Epithelial cell of prostate (primary cell): ENCODE measurements at regions not wholly inside any gene's neighbourhood (a gene's known extent, or its start where the extent isn't known, plus 50 kb on each side); places are given as distances from the start of the nearest gene placed in this dataset.

Source experiments
- DNase-seq: peaks from one replicate; pipeline ENCODE4 v3.0.0-alpha.2; 2011; ENCODE audit warnings: low read depth, low spot score
- H3K27ac ChIP-seq: fragments of 450-650 bp; 2 replicates; pipeline ENCODE4 v1.5.1; 2017; ENCODE audit warnings: mild to moderate bottlenecking

DNA sequence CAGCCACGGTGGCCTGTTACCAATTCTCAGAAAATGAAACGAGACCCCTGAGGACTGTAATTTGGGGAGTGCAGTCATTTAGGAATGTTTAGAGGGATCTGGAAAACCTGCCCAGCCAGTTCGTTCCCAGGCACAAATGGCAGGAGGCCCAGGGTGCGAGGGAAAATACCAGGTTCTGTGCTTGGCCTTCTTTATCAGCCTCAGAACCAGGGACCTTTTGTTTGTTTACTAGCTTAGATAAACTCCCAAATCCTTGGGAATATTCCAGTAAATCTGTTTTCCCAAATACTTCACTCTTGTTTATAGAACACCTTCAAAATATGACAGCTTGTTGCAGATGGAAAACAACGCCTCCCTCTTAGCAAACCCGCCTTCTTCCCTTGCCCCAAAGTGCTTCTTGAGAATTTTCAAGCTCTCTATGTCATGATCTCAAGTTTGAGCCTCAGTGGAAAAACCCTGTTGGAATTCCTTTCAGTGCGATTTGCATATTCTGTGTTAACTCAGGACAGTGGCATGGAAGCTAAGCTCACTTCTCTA lies 400.3 kb upstream of the SMIM21 start:
- H3K27ac ChIP-seq: no peak overlapping the region
- no peak for DNase-seq

DNA sequence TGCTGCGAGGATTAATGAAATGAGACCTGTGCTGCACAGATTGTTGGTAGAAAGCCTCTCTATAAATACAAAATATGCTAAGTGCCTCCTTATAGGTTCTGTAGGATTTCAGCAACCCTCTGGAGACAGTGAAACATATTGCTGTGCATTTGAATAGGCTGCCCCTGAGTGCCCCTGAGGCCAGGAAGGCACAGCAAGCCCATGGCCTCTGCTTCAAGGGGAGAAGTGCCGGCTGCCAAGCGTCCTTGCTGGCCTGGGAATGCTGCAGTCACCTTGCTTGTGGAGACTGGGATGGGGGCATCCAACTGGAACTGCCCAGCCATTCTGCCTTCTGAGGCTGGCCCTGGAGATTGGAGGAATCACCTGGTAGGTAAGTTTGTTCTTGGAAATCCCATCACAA lies 397.2 kb upstream of the SMIM21 start:
- no peak for DNase-seq
- no peak overlapping the region for H3K27ac ChIP-seq

DNA sequence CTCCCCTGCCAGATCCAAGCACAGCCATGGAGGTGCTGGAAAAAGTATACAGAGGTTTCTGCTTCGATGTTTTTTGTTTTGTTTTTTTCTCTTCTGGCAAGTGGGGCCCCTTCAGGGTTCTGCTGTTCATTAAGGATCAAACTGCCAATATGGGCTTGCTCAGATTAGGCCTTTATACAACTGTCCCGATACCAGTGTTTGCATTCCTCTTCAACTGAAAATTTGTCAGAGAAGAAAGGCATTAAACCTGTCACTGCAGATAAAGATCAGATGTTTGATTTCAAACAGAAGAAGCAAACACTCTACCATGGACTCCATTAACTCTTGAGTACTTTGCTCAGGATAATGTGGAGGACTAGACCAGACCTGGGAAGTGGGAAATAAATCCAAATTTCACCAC lies 396.0 kb upstream of the SMIM21 start:
- DNase-seq: no peak
- no peak overlapping the region for H3K27ac ChIP-seq

DNA sequence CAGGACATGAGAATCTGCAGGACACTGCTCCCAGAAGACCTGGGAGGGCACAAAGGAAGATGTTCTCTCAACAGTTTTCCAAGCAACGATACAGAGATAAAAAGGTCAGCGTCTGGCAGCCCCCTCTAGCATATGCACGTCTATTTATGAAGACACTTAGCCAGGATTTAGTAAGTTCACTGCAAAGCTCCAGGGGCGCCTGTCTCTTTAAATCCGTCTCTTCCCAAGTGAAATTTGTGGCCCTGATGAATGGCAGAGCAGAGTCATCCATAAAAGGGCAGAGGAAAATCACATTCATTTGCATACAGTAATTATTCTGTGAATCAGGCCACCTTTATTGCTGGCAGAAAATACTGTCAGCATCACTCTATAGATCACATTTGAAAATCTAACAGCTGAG lies 390.9 kb upstream of the SMIM21 start:
- DNase-seq: no peak
- no peak overlapping the region for H3K27ac ChIP-seq

DNA sequence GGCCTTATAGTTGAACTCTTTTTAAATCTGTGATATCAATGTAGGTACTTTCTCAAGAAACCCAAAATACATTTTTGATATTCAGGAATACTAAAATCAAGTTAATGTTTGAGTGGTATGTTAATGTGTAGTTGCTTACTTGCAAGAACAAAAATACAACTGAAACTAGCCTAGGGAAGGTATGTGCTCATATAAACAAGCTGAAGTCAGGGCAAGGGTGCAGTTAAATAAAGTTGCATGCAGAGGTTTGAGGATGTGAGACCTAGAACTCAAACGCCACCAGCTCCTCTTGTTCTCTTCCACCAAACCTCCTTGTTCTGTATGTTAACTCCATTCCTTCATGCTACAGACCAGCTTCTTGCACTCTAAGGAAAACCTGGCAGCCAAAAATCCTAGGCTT lies 388.3 kb upstream of the SMIM21 start:
- no peak overlapping the region for H3K27ac ChIP-seq
- DNase-seq: no peak

- DNase-seq: no peak
These were observed 385.3 kb upstream of the SMIM21 start for GRCh38 chr18:75812761-75813160.

DNA sequence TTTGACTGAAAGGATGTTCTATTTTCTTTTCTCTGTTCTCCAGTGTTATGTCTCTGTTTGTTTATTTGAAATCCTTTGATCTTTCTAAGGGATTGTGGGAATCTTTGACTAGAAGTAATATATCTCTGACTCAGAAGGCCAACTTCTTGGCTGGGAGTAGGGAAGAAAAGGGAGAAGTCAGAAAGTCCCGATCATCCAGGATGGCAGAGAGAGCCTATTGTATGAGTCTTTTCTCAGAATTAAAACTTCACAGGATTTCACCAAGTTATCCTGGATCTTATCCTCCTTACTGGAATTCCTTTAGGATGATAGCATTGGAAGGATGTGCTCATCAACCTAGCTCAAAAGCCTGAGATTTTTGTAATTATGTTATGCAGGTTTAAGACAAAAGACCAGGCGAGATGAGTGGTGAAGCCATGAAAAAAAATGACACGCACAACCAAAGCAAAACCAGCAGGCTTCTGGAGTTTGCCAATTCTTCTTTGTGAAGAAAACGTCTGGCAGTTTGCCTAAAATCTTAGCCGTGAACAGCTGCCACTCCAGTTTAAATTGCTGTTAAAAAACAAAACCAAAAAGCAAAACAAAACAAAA lies 383.6 kb upstream of the SMIM21 start:
- H3K27ac ChIP-seq: no peak overlapping the region
- no peak for DNase-seq

More at GRCh38 chr18:75812761-75813160, 385.3 kb upstream of the SMIM21 start:
- H3K27ac ChIP-seq: no peak overlapping the region

- no peak for DNase-seq
- no peak overlapping the region for H3K27ac ChIP-seq
These were observed 383.0 kb upstream of the SMIM21 start for GRCh38 chr18:75810516-75810915.

GRCh38 chr18:75809926-75810255 lies 382.4 kb upstream of the SMIM21 start:
- H3K27ac ChIP-seq: no peak overlapping the region
- DNase-seq: no peak

DNA sequence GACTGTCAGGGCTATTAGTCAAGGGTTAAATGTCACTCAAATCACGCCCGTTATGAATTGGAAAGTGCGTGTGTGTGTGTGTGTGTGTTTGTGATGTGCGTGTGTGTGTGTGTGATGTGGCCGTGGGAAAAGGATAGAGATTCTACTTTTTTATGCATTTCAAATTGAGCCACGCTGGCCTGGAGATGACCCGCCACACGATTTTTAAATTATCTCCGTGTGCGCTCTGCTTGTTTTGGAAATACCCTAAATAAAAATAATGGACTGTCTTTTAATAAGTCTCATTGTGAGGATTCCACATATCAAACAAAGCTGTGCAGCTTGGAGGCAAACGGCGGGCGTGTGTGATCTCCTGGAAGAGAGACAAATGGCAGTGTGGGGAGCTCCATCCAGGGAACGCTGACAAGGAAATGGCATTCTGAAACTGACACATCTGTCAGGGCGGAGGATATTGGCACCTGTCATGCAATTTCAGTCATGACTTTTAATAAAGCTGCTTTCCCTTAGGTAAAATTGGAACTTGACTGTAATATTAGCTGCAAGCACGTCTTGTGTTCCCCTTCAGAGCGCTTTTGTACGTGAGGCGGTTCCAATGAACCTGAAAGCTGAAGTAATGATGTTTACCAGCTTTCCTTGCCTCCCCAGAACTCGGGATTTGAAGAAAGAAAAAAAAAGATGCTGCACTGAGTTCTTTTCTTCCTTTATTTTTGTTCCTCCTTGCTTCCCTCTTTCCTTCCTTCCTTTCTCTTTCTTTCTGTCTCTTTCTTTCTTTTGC lies 381.8 kb upstream of the SMIM21 start:
- no peak overlapping the region for H3K27ac ChIP-seq
- no peak for DNase-seq

DNA sequence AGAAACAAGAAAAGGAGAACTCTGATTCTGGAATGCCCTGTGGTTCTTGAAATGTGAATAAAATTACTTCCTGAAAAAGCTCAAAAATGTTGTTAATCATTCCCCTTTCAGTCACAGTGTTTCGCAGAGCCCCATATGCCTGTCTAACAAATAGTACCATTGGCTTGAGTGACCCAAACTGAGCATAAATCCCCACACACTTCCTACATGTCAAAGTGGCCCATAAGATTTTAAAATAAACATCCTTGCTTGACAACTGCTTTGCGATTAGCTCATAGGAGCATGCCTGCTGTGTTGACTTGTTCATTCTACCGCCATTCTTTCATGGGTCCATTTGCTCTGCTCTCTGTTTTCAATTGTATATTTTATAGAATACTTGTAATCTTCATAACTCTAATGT lies 377.8 kb upstream of the SMIM21 start:
- no peak for DNase-seq
- H3K27ac ChIP-seq: no peak overlapping the region

DNA sequence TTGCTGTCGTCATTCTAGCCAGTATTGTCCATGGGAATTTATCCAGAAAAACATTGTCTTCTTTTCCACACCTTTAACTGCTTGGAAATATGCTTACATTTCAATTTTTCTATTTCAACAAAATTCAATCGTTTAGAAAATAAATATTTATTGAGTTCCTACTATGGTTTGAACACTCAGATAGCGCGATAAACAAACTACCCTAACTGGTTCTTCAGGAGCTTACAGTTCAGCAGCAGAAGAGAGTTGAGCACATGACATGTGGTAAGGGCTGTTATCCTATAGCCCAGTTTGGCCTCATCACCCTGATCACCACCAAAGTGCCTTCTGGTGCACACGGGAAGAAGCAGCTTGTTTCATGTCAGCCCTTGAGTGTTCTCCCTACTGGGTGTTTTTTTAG lies 375.2 kb upstream of the SMIM21 start:
- no peak overlapping the region for H3K27ac ChIP-seq
- no peak for DNase-seq

- DNase-seq: no peak
These were observed 373.7 kb upstream of the SMIM21 start for GRCh38 chr18:75801178-75801577.

DNA sequence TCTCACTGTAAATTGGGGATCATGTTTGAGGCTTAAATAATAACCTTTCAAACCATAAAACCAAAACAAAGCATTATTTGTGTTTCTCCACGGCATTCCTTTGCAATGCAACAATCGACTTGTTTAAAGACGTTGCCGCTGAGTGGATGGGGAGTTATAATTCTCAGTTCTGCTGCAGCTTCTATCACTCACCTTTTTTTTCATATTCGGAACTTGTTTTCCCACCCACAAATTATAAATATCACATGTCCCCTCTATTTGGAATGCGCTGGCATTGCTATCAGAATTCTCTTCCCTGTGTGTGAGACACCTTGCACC lies 372.8 kb upstream of the SMIM21 start:
- H3K27ac ChIP-seq: no peak overlapping the region
- DNase-seq: no peak

More at GRCh38 chr18:75801178-75801577, 373.7 kb upstream of the SMIM21 start:
- H3K27ac ChIP-seq: no peak overlapping the region

DNA sequence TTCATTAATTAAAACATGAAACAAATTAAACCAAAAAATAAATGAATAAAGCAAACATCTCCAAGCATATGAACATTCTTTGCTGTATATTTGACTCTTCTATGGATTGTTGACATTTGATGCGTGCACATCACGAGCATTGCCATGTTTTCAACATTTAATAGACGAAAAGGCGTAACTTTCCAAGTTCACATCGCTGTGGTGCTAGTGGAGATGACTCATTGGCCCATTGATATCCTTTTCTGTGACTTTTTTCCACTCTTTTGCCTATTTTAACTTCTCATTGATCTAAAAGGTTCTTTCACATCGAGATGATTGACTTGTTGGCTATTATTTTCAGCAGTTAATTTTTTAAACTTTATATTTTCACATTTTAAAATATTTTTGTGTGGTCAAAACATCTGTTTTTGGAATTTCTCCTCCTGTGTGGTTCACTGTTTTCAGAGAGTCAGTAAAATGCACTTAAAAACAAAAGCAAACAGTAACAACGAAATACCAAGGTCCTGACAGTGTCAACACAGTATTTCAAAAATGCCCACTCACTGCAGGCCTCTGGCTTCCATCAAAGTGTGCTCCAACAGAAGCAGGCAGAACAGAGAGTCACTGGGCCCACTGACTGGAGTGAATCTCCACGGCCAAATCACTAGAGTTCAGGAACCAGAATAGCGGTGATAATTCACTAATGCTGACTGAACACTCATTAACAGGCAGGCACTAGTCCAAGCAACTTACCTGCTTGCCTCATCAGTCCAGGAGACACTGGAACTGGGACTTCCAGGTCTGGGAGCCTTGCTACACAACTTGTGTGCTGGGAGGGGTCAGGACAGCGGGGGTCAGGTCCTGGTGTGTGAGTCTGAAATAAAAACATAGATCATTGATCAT lies 372.2 kb upstream of the SMIM21 start:
- H3K27ac ChIP-seq: no peak overlapping the region
- no peak for DNase-seq

DNA sequence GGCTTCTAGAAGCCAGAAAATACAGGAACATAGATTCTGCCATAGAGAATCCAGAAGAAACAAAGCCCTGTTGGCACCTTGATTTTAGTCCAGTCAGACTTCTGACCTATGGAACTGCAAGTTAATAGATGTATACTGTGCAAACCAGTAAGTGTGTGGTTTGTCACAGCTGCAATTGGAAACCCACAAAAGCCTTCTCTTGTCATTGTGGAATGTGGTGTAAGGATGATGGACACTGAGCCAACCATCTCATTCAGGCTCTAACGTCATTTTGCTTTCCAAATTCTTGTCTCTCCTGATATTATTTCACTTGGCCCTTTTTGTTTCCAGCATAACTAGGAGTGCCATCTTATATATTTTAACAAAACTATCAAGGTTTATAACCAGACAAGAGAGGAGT lies 369.5 kb upstream of the SMIM21 start:
- H3K27ac ChIP-seq: no peak overlapping the region
- DNase-seq: no peak

DNA sequence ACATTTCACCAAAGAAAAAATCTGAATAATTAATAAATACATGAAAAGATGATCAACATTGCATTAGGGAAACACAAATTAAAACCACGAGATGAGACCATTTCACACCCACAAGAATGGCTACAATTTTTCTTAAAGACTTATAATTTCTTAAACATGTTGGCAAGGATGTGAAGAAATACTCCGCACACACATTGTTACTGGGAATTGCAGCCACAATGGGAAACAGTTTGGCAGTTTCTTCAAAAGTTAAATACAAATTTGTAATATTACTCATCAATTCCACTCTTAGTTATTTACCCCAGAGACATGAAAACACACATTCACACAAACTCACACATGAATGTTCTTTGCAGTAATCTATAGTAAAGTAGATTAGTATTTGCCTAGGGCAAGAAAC lies 363.3 kb upstream of the SMIM21 start:
- no peak overlapping the region for H3K27ac ChIP-seq
- no peak for DNase-seq

DNA sequence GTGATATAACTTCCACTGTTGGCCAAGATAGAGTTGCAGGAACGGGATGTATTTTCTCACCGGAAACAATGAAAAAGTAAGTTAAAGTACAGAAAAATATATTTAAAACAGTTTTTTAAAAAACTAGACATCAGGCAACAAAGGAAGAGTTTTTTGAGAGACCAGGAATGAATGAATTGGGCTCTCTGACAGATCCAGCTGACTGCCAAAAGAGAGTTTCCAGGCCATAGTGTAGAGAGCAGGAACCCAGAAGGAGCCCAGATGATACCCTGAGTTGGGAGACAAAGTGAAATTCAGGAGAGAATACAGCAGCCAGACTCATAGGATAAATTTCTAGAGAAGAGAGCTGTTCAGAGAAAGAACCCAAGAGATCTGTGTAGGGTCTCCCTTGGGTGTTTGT lies 362.6 kb upstream of the SMIM21 start:
- DNase-seq: no peak
- H3K27ac ChIP-seq: no peak overlapping the region

DNA sequence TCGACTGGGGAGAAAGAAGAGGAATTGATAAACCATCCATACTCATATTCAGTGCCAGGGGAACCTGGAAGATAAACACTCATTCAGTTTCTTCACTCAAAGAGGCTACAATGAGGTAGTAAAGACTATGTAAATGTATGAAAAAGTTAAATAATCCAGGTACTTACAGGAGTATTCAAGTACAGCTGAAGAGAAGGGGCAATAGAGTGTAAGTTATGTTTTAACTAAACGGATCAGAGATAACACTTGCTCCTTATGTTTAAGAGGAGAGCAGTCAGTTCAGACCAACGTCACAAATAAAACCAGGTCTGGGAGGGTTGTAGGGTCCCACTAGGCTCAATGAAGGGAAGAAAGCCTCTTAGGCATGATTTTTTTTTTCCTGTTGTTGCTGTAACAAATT lies 358.3 kb upstream of the SMIM21 start:
- no peak for DNase-seq
- no peak overlapping the region for H3K27ac ChIP-seq

DNA sequence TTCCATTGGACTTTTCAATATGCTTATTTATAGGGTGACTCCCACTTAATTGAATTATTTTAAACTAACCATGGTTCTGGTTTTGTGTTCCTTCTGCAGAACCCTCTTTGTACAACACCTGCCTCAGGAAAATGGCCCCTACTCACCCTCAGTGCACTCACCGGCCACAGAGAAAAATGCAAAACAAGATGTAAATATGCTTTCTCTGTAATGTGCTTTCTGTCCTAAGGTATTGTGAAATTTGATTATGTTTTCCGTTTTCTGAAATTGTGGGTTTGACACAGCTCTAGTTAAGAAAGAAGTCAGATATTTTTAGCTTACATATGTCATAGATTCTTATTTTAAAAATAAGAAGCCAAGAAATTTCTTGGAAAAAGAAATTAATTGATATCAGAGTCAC lies 357.7 kb upstream of the SMIM21 start:
- H3K27ac ChIP-seq: no peak overlapping the region

GRCh38 chr18:75784390-75784789 lies 356.9 kb upstream of the SMIM21 start:
- no peak overlapping the region for H3K27ac ChIP-seq
- DNase-seq: no peak

More for the DNA sequence above, 357.7 kb upstream of the SMIM21 start:
- DNase-seq: no peak
